GM21515 (cell line): ENCODE measurements at regions not wholly inside any gene's neighbourhood (a gene's known extent, or its start where the extent isn't known, plus 50 kb on each side); places are given as distances from the start of the nearest gene placed in this dataset.

ENCODE experiments used
- ATAC-seq: cut with Tn5 transposase; IDR thresholded peaks from one replicate; pipeline ENCODE4 v1.9.1; 2021; ENCODE audit not compliant: unreplicated experiment

DNA sequence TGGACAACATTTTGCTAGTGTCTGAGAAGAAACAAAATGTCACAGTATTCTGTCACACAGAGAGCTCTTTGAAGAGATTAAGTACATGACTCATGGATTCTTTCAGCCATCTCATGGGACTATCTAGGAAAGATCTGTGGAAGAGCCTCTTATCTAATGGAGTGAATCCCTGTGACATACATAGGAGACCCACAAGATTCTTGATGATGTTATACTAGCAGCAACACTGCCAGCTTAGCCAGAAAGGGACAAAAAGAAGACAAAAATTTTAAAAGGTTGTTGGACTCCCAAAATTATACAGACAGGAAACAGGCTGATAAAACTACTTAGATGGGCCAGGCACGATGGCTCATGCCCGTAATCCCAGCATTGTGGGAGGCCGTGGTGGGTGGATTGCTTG, 143.3 kb upstream of the MGAT5 start:
- no peak for ATAC-seq

- no peak for ATAC-seq
Measured at GRCh38 chr2:134117676-134118075, 136.2 kb upstream of the MGAT5 start.

DNA sequence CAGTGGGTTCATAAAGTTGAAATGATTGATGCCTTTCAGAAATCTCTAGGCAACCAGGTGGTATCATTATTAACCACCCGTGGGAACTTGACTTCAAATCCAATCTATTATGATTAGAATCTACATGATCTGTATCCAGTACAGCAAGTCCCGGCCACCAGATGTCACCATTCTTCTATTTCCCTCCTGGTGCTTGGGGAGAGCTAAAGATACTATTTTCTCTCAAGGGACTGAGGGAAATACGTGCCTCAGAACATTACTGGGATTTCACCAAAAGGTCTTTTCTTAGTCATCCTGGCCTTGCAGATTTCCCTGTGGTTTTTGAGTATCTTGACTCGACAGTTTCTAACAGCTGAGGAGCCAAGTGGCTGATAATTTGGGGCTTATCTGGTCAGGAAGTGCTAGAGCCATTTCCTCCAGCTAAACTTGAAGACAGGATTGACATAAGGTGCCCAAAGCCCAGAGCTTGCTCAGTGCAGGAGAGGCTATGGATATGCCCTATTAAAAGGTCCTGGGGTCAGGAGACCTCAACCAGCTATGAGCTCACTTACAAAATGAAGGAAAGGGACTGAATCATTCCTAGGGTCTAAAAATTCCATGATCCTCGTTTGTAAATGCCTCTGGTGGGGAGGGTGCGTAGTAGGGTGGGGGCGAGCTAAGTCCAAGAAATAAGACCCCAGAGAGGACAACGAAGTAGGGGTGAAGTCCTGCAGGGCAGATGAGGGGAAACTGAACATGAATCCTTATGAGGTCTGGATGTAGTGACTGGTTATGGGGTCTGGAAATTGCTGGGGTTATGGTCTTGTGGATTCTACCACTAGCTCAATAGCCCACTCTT, 135.4 kb upstream of the MGAT5 start:
- ATAC-seq, result peak; percentile 49

- peak; percentile 19 for ATAC-seq
Measured at GRCh38 chr2:134119117-134119712, 134.7 kb upstream of the MGAT5 start.

DNA sequence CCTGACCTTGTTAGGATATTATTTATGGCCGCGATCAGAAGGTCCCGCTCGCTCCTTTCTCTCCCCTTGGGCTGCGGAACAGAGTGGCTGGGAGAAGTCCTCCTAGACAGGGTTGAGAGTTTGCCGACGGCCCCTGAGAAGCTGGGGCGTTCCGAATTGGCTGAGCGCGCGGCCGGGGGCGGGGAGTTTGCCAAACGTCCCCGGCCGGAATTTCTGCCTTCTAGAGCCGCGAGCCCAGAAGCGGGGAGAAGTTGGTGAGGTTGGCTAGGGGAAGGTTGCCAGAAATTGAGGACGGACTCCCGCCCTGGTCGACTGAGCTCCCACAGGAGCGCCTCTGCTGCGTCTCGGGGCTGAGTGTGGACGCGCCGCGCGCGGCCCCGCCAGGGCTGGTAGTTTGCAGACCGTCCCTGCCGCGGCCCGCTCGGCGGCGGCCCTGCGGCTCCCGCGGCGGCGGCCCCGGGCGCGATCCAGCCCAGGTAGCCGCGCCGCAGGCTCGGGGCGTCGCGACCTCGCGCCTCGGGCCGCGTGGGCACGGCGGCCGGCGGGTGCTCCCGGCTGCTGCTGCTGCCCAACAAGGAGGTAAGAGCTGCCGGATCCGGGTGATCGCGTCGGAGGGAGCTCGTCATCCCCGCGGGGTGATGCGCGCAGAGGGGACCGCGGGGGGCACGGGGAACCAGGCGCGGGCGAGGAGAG, 134.0 kb upstream of the MGAT5 start:
- ATAC-seq, result peak; percentile 65

- ATAC-seq, result peak; percentile 1
Measured at GRCh38 chr2:134120406-134120732, 133.5 kb upstream of the MGAT5 start.

- ATAC-seq, result peak; percentile 44
Measured at GRCh38 chr2:134120733-134121630, 132.9 kb upstream of the MGAT5 start.

GRCh38 chr2:134122610-134123009, 131.3 kb upstream of the MGAT5 start:
- ATAC-seq, result no peak

DNA sequence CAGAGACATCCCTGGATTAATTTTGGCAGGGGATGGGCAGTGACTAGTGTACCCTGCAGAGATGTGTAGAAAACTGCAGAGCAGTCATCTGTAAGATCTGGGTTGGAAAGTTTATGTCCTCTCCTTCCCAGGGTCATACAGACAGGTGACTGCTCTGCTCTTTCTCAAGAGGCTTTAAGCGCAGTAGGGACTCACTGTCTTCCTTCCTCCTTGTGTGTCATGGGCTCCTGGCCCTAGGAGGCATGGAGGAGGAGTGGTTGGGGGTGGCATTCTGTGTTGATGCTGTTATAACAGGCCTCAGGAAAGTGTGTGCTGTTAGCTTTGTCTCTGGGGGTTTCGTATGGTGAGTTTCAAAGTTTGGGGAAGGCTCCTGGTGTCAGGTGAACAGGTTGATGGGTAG, 130.5 kb upstream of the MGAT5 start:
- no peak for ATAC-seq

GRCh38 chr2:134124047-134124753, 129.7 kb upstream of the MGAT5 start:
- no peak for ATAC-seq

DNA sequence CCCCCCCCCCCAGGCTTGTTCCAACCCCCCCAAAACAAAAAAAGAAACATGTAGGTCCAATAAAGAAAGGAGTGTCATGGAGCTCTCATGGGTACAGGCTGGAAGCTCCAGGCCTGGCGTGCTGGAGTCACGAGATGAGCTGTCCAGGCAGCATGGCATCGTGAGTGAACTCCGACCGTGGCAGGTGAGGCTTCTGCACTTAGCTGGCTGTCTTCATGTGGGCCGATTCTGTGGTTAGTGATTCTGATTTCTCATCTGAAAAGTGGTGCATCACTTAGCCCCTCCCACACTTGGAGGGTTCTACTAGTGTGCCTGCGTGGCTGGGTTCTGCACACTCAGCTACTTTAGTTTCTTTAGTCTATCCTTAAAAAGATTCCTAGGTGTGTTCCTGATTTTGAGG, 126.4 kb upstream of the MGAT5 start:
- ATAC-seq, result peak; percentile 43

- ATAC-seq, result no peak
Measured at GRCh38 chr2:134128746-134129145, 125.1 kb upstream of the MGAT5 start.

DNA sequence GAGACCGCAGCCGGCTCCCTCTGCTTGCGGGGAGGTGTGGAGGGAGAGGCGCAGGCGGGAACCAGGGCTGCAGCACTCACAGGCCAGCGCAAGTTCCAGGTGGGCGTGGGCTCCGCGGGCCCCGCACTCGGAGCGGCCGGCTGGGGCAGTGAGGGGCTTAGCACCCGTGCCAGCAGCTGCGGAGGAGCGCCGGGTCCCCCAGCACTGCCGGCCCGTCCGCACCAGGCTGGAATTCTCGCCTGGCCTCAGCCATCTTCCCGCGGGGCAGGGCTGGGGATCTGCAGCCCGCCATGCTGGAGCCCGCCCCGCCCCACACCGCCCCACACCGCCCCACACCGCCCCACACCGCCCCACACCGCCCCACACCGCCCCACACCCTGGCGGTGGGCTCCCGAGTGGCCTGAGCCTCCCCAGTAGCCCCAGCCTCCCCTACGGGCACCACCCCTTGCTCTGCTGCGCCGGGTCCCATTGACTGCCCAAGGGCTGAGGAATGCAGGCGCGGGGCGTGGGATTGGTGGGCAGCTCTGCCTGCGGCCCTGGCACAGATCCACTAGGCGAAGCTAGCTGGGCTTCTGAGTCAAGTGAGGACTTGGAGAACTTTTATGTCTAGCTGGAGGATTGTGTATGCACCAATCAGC, 123.9 kb upstream of the MGAT5 start:
- no peak for ATAC-seq

DNA sequence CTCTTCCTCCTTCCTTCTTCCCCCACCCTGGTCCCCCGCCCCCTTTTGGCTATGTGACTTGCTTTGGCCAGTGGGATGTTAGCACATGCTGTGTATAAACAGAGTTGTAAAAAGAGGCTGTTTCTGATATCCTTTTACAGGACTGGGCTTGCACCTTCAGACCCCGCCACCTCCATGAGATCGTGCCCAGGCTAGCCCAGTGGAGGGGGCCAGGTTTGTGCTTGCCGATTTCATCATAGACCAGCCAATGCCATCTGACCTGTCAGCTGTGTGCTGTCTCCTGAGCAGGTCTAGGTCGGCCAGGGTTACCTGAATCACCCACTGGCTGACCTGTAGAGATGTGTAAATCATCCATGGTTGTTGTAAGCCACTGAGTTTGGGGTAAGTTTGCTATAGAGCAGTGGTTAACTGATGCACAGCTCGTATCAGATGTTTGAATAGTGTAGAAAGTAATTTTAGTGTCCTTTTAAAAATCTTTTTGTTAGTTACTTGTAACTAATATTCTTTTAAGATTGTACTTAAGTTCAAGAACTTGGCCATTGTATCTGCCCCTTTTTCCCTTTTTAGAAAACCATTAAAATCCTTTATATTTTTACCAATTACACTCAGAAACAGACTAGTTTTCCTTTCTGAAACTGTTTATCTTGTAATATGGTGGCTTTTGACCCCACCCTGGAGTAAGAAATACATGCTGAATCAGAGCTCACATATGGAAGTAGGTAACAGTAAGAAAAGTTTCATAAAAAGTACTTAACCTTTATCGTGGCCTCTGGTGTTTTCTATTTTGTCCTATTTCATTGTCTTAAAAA, 122.0 kb upstream of the MGAT5 start:
- no peak for ATAC-seq

GRCh38 chr2:134132490-134132857, 121.4 kb upstream of the MGAT5 start:
- no peak for ATAC-seq

GRCh38 chr2:134133622-134134312, 120.1 kb upstream of the MGAT5 start:
- ATAC-seq, result no peak

DNA sequence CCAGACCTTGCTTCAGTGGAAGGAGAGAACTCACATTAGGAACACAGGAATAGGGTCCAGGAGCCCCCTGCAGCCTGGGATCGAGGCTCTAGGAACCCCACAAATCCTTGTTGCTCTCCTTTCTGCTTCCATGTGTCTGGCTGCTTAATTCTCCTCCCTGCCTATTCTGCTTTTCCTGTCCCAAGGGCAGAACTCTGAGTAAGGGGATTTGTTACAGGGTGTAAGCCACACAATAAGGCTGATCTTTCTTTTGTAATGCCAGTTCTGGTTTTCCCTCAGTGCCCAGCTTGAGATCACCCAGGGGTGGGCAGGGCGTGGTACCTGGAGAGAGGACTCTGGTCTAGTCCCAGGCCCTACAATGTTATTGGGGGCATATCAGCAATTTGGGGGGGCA, 119.6 kb upstream of the MGAT5 start:
- no peak for ATAC-seq

- no peak for ATAC-seq
Measured at GRCh38 chr2:134134827-134135226, 119.0 kb upstream of the MGAT5 start.

DNA sequence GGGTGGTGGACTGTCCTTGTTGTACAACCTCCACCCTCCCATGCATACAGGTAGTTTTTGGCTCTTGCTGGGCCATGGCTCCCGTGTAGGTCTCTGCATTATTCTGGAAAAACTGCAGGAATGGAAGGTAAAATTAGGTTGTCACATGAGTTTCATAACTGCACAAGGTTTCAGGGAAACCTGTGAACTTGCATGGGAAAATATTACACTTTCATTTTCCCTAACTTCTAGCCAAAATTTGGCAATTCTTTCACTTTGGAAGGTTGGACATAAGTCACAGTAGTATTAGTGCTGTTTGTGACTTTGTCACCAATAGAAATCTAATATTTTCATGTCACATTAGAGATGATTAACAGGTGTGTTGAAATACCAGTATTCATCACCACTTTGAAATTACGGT, 118.1 kb upstream of the MGAT5 start:
- ATAC-seq, result no peak
